ENCODE measurements at regions not wholly inside any gene's neighbourhood (a gene's known extent, or its start where the extent isn't known, plus 50 kb on each side); places are given as distances from the start of the nearest gene placed in this dataset.

DNA sequence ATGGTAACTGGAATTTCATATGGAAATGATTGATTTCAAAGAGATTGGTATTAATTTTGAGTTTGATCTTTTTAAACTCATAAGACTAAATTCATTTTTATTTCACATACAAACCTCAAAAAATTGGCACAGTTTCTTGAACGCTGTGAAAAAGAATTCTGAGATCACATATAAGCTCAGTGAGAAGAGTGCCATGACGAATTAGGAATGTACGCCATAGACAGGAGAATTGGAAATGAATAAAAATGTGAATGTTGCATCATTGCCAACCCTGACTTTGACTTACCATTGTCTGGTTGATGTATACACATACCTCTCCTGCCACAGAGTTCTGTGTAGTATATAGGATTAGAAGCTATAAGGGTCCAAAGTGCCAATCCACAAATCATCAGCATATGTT is 290.4 kb upstream of the ZC3H15 start:
- H3K36me3 ChIP-seq (ENCODE audit: insufficient read depth, low read length): no peaks in the 10 kb centered on the region
- DNase-seq (ENCODE audit: insufficient read length, low spot score, missing footprints): no peak
- no peak overlapping the region for H3K27ac ChIP-seq (ENCODE audit: low read depth, low read length)
- H3K9me3 ChIP-seq (ENCODE audit: low read depth, low read length): no peaks in the 10 kb centered on the region
- TF ChIP-seq, protein P1, sequence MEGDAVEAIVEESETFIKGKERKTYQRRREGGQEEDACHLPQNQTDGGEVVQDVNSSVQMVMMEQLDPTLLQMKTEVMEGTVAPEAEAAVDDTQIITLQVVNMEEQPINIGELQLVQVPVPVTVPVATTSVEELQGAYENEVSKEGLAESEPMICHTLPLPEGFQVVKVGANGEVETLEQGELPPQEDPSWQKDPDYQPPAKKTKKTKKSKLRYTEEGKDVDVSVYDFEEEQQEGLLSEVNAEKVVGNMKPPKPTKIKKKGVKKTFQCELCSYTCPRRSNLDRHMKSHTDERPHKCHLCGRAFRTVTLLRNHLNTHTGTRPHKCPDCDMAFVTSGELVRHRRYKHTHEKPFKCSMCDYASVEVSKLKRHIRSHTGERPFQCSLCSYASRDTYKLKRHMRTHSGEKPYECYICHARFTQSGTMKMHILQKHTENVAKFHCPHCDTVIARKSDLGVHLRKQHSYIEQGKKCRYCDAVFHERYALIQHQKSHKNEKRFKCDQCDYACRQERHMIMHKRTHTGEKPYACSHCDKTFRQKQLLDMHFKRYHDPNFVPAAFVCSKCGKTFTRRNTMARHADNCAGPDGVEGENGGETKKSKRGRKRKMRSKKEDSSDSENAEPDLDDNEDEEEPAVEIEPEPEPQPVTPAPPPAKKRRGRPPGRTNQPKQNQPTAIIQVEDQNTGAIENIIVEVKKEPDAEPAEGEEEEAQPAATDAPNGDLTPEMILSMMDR (IDR thresholded peaks at IDR 0.05; ENCODE audit: extremely low read depth, low read depth, low read length): no peak
- H3K4me3 ChIP-seq (ENCODE audit: insufficient read depth, low read length): no peak overlapping the region
- H3K4me1 ChIP-seq (ENCODE audit: insufficient read depth, low read length): no peaks in the 10 kb centered on the region
- no peaks in the 10 kb centered on the region for H4K20me1 ChIP-seq (ENCODE audit: insufficient read depth, low read length)
- no peaks in the 10 kb centered on the region for H3K79me2 ChIP-seq (ENCODE audit: insufficient read depth, low read length)
- H2AFZ ChIP-seq (ENCODE audit: low read length): no peak overlapping the region
- no peaks in the 10 kb centered on the region for H3K27me3 ChIP-seq (ENCODE audit: insufficient read depth, low read length)
- H3K4me2 ChIP-seq (ENCODE audit: insufficient read depth, low read length): no peak overlapping the region

DNA sequence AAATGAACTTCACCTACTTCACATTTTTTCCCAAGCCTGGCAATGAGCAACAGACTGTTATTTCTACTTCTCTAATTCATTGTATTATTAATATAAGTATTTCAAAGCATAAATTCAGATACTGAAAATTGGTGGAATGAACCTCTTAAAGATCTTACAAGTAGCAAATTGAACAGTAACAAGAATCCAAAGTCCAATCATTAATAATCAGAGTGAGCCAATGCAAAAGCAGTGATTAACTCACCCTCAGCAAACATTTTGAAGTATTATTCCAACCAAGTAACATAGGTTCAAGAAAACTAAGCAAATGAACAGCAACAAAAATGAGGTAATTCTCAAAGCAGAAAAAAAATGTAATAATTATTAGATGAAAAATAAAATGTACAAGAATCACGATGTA is 288.1 kb upstream of the ZC3H15 start:
- no peaks in the 10 kb centered on the region for H3K9me3 ChIP-seq (ENCODE audit: low read depth, low read length)
- H3K36me3 ChIP-seq (ENCODE audit: insufficient read depth, low read length): no peaks in the 10 kb centered on the region
- H4K20me1 ChIP-seq (ENCODE audit: insufficient read depth, low read length): no peaks in the 10 kb centered on the region
- no peaks in the 10 kb centered on the region for H3K27me3 ChIP-seq (ENCODE audit: insufficient read depth, low read length)
- no peaks in the 10 kb centered on the region for H3K4me1 ChIP-seq (ENCODE audit: insufficient read depth, low read length)
- H3K4me2 ChIP-seq (ENCODE audit: insufficient read depth, low read length): no peak overlapping the region
- DNase-seq (ENCODE audit: insufficient read length, low spot score, missing footprints): no peak
- H3K79me2 ChIP-seq (ENCODE audit: insufficient read depth, low read length): no peaks in the 10 kb centered on the region
- H3K4me3 ChIP-seq (ENCODE audit: insufficient read depth, low read length): no peak overlapping the region
- TF ChIP-seq, protein P1 (IDR thresholded peaks at IDR 0.05; ENCODE audit: extremely low read depth, low read depth, low read length): no peak
- no peak overlapping the region for H3K27ac ChIP-seq (ENCODE audit: low read depth, low read length)
- no peak overlapping the region for H2AFZ ChIP-seq (ENCODE audit: low read length)

DNA sequence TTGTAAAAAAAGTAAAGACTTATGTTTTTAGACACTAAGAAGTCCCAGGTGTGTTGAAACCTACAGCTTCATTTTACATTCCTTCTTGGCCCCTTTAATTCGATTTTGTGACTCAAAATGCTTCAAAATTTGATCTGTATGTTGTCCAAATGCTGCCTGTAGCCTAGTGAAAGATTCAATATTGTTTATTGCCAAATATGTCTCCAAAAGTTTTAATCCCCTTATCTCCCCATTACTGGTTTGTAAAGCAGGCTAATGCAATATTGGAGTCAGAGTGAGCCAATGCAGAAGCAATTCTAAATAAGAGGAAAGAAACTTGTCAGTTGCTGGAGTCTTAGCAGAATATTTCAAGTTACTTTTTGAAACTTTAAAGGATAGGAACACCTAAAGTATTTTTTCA is 287.0 kb upstream of the ZC3H15 start:
- H3K9me3 ChIP-seq (ENCODE audit: low read depth, low read length): no peaks in the 10 kb centered on the region
- no peaks in the 10 kb centered on the region for H3K36me3 ChIP-seq (ENCODE audit: insufficient read depth, low read length)
- no peak for DNase-seq (ENCODE audit: insufficient read length, low spot score, missing footprints)
- H3K79me2 ChIP-seq (ENCODE audit: insufficient read depth, low read length): no peaks in the 10 kb centered on the region
- H3K4me1 ChIP-seq (ENCODE audit: insufficient read depth, low read length): no peaks in the 10 kb centered on the region
- no peak overlapping the region for H3K4me2 ChIP-seq (ENCODE audit: insufficient read depth, low read length)
- TF ChIP-seq, protein P1 (IDR thresholded peaks at IDR 0.05; ENCODE audit: extremely low read depth, low read depth, low read length): no peak
- H2AFZ ChIP-seq (ENCODE audit: low read length): no peak overlapping the region
- H3K4me3 ChIP-seq (ENCODE audit: insufficient read depth, low read length): no peak overlapping the region
- H3K27ac ChIP-seq (ENCODE audit: low read depth, low read length): no peak overlapping the region
- H4K20me1 ChIP-seq (ENCODE audit: insufficient read depth, low read length): no peaks in the 10 kb centered on the region
- H3K27me3 ChIP-seq (ENCODE audit: insufficient read depth, low read length): no peaks in the 10 kb centered on the region

DNA sequence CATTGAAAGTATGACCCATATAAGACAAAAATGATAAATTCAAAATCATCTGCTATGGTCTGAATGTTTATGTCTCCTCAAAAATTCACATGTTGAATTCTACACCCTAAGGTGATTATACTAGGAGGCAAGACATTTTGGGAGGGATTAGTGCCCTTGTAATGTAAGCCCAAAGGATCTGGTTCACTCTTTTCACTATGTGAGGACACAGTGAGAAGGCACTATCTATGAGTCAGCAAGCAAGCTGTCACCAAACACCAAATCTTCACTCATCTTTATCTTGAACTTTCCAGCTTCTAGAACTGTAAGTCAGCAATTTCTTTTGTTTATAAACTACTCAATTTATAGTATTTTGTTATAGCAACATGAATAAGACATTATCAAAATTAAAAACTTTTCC is 284.7 kb upstream of the ZC3H15 start:
- H2AFZ ChIP-seq (ENCODE audit: low read length): no peak overlapping the region
- no peaks in the 10 kb centered on the region for H3K79me2 ChIP-seq (ENCODE audit: insufficient read depth, low read length)
- no peaks in the 10 kb centered on the region for H3K9me3 ChIP-seq (ENCODE audit: low read depth, low read length)
- TF ChIP-seq, protein P1 (IDR thresholded peaks at IDR 0.05; ENCODE audit: extremely low read depth, low read depth, low read length): no peak
- no peak for DNase-seq (ENCODE audit: insufficient read length, low spot score, missing footprints)
- no peak overlapping the region for H3K4me3 ChIP-seq (ENCODE audit: insufficient read depth, low read length)
- no peak overlapping the region for H3K4me2 ChIP-seq (ENCODE audit: insufficient read depth, low read length)
- no peaks in the 10 kb centered on the region for H3K27me3 ChIP-seq (ENCODE audit: insufficient read depth, low read length)
- H3K36me3 ChIP-seq (ENCODE audit: insufficient read depth, low read length): no peaks in the 10 kb centered on the region
- H3K27ac ChIP-seq (ENCODE audit: low read depth, low read length): no peak overlapping the region
- H4K20me1 ChIP-seq (ENCODE audit: insufficient read depth, low read length): no peaks in the 10 kb centered on the region
- H3K4me1 ChIP-seq (ENCODE audit: insufficient read depth, low read length): no peaks in the 10 kb centered on the region

Measured in osteoblast (primary cell).